Left lung (tissue), 4 donors: ENCODE measurements at regions not wholly inside any gene's neighbourhood (a gene's known extent, or its start where the extent isn't known, plus 50 kb on each side); places are given as distances from the start of the nearest gene placed in this dataset.

Source experiments
- ATAC-seq: fragments of 200-7000 bp; cut with Tn5 transposase; one replicate; pipeline ENCODE4 v1.9.1; 2020; ENCODE audit warnings: moderate library complexity
- DNase-seq, 4 donors: peaks; one replicate each; pipeline ENCODE4 v3.0.0-alpha.2; 2013 to 2020
- H3K27ac ChIP-seq, 2 donors: fragments of 200-600 bp; sonication (generic) in 1 of 2; one replicate each; pipeline versions ENCODE4 v1.5.0 to v1.8.0; 2020 to 2021
- H3K27me3 ChIP-seq, 2 donors: fragments of 200-600 bp; sonication (generic) in 1 of 2; one replicate each; pipeline versions ENCODE4 v1.5.0 to v1.8.0; 2020 to 2021
- H3K36me3 ChIP-seq, 2 donors: fragments of 200-600 bp; sonication (generic) in 1 of 2; one replicate each; pipeline versions ENCODE4 v1.5.0 to v1.8.0; 2020 to 2021
- H3K4me1 ChIP-seq, 2 donors: fragments of 200-600 bp; one replicate each; pipeline ENCODE4 v1.8.0; 2021
- H3K4me3 ChIP-seq, 2 donors: fragments of 200-600 bp; sonication (generic) in 1 of 2; one replicate each; pipeline versions ENCODE4 v1.5.0 to v1.8.0; 2020 to 2021; ENCODE audit warnings: mild to moderate bottlenecking in 1 of 2
- H3K9me3 ChIP-seq, 2 donors: fragments of 200-600 bp; sonication (generic) in 1 of 2; one replicate each; pipeline versions ENCODE4 v1.5.0 to v1.8.0; 2020 to 2021
- CTCF ChIP-seq, 2 donors: fragments of 200-600 bp; sonication (generic) in 1 of 2; IDR thresholded peaks; one replicate each; pipeline versions ENCODE4 v1.5.0 to v1.8.0; 2021; ENCODE audit warnings: antibody characterized with exemption in 2 of 2
- intact Hi-C, 2 donors: fragments of 100-400 bp; cut with DNase I; formaldehyde crosslinking; loops; one replicate each; pipeline versions ENCODE4 v1.11.2 to v1.14.2; 2022
- donor health status: DM: no; HTN: yes; CAD: no.
- donor health status: DM: no; HTN: no; CAD: no.

- no peak for ATAC-seq
- peak in 1 of 4 donors; percentile 73 for DNase-seq
- intact Hi-C loops: no loop called here
- no peak overlapping the region for H3K27ac ChIP-seq
- no peaks in the 10 kb centered on the region for H3K27me3 ChIP-seq
- H3K4me1 ChIP-seq: no peaks in the 10 kb centered on the region
- no peak overlapping the region for H3K4me3 ChIP-seq
- no peak for TF ChIP-seq CTCF (IDR thresholded peaks at IDR 0.05)
- H3K36me3 ChIP-seq: no peaks in the 10 kb centered on the region
- H3K9me3 ChIP-seq: no peaks in the 10 kb centered on the region
Observed at GRCh38 chr2:33775306-33775705, 176.2 kb upstream of the FAM98A start.

- intact Hi-C loops: no loop called here
- no peak for TF ChIP-seq CTCF (IDR thresholded peaks at IDR 0.05)
Observed at GRCh38 chr2:33770023-33770422, 170.9 kb upstream of the FAM98A start.

GRCh38 chr2:33766175-33766574, 167.1 kb upstream of the FAM98A start:
- H3K36me3 ChIP-seq: no peaks in the 10 kb centered on the region
- H3K4me3 ChIP-seq: no peak overlapping the region
- ATAC-seq: no peak
- no peaks in the 10 kb centered on the region for H3K27me3 ChIP-seq
- intact Hi-C loops: no loop called here
- no peak for DNase-seq
- no peak for TF ChIP-seq CTCF (IDR thresholded peaks at IDR 0.05)
- H3K27ac ChIP-seq: no peak overlapping the region
- no peaks in the 10 kb centered on the region for H3K4me1 ChIP-seq
- H3K9me3 ChIP-seq: no peaks in the 10 kb centered on the region

More at GRCh38 chr2:33770023-33770422, 170.9 kb upstream of the FAM98A start:
- Histone ChIP-seq H3K27ac (no peak overlapping the region), H3K36me3 (no peaks in the 10 kb centered on the region), H3K27me3 (no peaks in the 10 kb centered on the region), H3K4me3 (no peak overlapping the region), H3K4me1 (no peaks in the 10 kb centered on the region), H3K9me3 (no peaks in the 10 kb centered on the region)
- DNase-seq (no peak), ATAC-seq (no peak)

GRCh38 chr2:33765122-33765521, 166.0 kb upstream of the FAM98A start:
- Histone ChIP-seq H3K27ac (no peak overlapping the region), H3K36me3 (no peaks in the 10 kb centered on the region), H3K4me1 (no peaks in the 10 kb centered on the region), H3K27me3 (no peaks in the 10 kb centered on the region), H3K9me3 (peaks cover 0 to 2% of the 10 kb centered on the region in 2 donors), H3K4me3 (no peak overlapping the region)
- intact Hi-C loops: no loop called here
- DNase-seq: peak in 1 of 4 donors; percentile 44
- peak; percentile 24 for ATAC-seq
- no peak for TF ChIP-seq CTCF (IDR thresholded peaks at IDR 0.05)

GRCh38 chr2:33764551-33764950, 165.5 kb upstream of the FAM98A start:
- no peaks in the 10 kb centered on the region for H3K27me3 ChIP-seq
- H3K36me3 ChIP-seq: no peaks in the 10 kb centered on the region
- H3K9me3 ChIP-seq: peaks cover 0 to 4% of the 10 kb centered on the region in 2 donors
- no peak overlapping the region for H3K4me3 ChIP-seq
- H3K27ac ChIP-seq: no peak overlapping the region
- intact Hi-C loops: no loop called here
- H3K4me1 ChIP-seq: no peaks in the 10 kb centered on the region
- no peak for TF ChIP-seq CTCF (IDR thresholded peaks at IDR 0.05)
- ATAC-seq: peak; percentile 82
- no peak for DNase-seq
